BE2C (cell line): ENCODE measurements at regions not wholly inside any gene's neighbourhood (a gene's known extent, or its start where the extent isn't known, plus 50 kb on each side); places are given as distances from the start of the nearest gene placed in this dataset.

ENCODE experiments used
- DNase-seq: peaks from one replicate; pipeline ENCODE4 v3.0.0-alpha.2; 2020
- H3K27me3 ChIP-seq: fragments of 250-450 bp; sonication (Bioruptor Pico); 2 replicates; pipeline ENCODE4 v1.5.1; 2020; ENCODE audit warnings: mild to moderate bottlenecking
- H3K36me3 ChIP-seq: fragments of 250-450 bp; sonication (Bioruptor Pico); 2 replicates; pipeline ENCODE4 v1.5.1; 2020; ENCODE audit warnings: mild to moderate bottlenecking
- H3K4me1 ChIP-seq: fragments of 250-450 bp; sonication (Bioruptor Pico); 2 replicates; pipeline ENCODE4 v1.5.1; 2020
- H3K4me3 ChIP-seq: 2 replicates; pipeline ENCODE4 v1.5.1; 2011; ENCODE audit warnings: low read depth, low read length
- H3K9me3 ChIP-seq: fragments of 250-450 bp; sonication (Bioruptor Pico); 2 replicates; pipeline ENCODE4 v1.5.1; 2020
- TF ChIP-seq, protein P1 (sequence below): IDR thresholded peaks from 2 replicates; pipeline ENCODE4 v1.5.1; 2012; ENCODE audit warnings: mild to moderate bottlenecking, low read depth, low read length

GRCh38 chr2:167900435-167901114 lies 346.8 kb downstream of the STK39 start:
- TF ChIP-seq, protein P1, sequence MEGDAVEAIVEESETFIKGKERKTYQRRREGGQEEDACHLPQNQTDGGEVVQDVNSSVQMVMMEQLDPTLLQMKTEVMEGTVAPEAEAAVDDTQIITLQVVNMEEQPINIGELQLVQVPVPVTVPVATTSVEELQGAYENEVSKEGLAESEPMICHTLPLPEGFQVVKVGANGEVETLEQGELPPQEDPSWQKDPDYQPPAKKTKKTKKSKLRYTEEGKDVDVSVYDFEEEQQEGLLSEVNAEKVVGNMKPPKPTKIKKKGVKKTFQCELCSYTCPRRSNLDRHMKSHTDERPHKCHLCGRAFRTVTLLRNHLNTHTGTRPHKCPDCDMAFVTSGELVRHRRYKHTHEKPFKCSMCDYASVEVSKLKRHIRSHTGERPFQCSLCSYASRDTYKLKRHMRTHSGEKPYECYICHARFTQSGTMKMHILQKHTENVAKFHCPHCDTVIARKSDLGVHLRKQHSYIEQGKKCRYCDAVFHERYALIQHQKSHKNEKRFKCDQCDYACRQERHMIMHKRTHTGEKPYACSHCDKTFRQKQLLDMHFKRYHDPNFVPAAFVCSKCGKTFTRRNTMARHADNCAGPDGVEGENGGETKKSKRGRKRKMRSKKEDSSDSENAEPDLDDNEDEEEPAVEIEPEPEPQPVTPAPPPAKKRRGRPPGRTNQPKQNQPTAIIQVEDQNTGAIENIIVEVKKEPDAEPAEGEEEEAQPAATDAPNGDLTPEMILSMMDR, result no peak
- H3K4me1 ChIP-seq, result no peaks in the 10 kb centered on the region
- DNase-seq, result no peak

DNA sequence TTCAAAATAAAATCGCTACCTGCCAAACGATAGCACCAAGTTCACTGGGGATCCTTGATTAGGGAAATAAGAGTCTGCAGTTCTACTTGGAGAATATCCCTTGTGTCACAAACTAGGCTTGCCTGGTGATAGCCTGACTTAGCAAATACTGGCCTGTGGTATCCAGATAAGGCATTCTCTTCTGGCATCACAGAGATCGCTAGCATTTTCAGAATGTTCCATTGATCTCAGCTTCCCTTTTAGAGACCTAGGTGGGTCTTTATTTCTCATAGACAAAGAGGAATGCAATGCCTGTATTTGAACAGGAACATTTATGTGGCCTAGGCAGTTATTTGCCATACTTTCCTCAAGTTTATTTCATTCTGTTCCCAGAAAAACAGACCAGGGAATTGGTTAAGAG lies 349.1 kb downstream of the STK39 start:
- H3K36me3 ChIP-seq, result no peaks in the 10 kb centered on the region

More at GRCh38 chr2:167900435-167901114, 346.8 kb downstream of the STK39 start:
- H3K27me3 ChIP-seq, result no peaks in the 10 kb centered on the region
- H3K36me3 ChIP-seq, result no peaks in the 10 kb centered on the region
- no peak overlapping the region for H3K4me3 ChIP-seq
- H3K9me3 ChIP-seq, result no peaks in the 10 kb centered on the region

GRCh38 chr2:167891841-167892240 lies 355.6 kb downstream of the STK39 start:
- TF ChIP-seq, protein P1, result no peak
- no peak for DNase-seq
- H3K9me3 ChIP-seq, result no peaks in the 10 kb centered on the region
- H3K4me3 ChIP-seq, result no peak overlapping the region
- no peaks in the 10 kb centered on the region for H3K36me3 ChIP-seq
- H3K4me1 ChIP-seq, result no peaks in the 10 kb centered on the region
- no peaks in the 10 kb centered on the region for H3K27me3 ChIP-seq

More for the DNA sequence above, 349.1 kb downstream of the STK39 start:
- Histone ChIP-seq H3K4me3 (no peak overlapping the region), H3K4me1 (no peaks in the 10 kb centered on the region), H3K9me3 (no peaks in the 10 kb centered on the region), H3K27me3 (no peaks in the 10 kb centered on the region)
- no peak for DNase-seq
- TF ChIP-seq, protein P1, result no peak

DNA sequence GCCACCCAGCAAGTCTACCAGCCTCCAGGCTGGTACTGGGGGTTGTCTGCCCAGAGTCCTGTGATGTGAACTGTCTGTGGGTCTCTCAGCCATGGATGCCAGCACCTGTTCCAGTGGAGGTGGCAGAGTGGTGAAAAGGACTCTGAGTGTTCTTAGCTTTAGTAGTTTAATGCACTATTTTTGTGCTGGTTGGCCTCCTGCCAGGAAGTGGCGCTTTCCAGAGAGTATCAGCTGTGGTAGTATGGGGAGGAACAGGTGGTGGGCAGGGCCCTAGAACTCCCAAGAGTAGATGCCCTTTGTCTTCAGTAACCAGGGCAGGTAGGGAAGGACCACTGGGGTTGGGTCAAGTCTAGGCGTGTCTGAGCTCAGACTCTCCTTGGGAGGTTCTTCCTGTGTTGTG lies 356.7 kb downstream of the STK39 start:
- Histone ChIP-seq H3K36me3 (no peaks in the 10 kb centered on the region), H3K4me3 (no peak overlapping the region), H3K9me3 (no peaks in the 10 kb centered on the region), H3K27me3 (no peaks in the 10 kb centered on the region), H3K4me1 (no peaks in the 10 kb centered on the region)
- TF ChIP-seq, protein P1, result no peak
- no peak for DNase-seq

- Histone ChIP-seq H3K4me3 (no peak overlapping the region), H3K4me1 (no peaks in the 10 kb centered on the region), H3K36me3 (no peaks in the 10 kb centered on the region), H3K27me3 (no peaks in the 10 kb centered on the region), H3K9me3 (no peaks in the 10 kb centered on the region)
- TF ChIP-seq, protein P1, result no peak
- DNase-seq, result no peak
Measured at GRCh38 chr2:167880415-167880814, 367.0 kb downstream of the STK39 start.

DNA sequence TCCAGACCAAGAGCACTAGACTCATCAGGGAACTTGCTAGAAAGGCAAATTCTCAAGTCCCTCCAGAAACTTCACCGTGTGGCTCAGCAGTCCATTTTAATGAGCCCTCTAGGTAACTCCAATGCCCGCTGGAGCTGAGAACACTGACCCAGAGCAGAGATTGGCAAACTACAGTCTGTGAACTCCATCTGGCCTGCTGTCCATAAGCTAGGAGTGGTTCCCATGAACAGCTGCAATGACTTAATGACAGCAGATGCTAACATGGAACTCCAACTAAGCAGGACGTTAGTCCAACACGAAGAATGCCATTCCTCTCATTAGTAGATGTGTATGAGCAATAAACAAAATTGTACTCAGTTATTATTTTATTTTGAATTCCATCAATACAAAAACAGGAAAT lies 371.9 kb downstream of the STK39 start:
- Histone ChIP-seq H3K4me1 (no peaks in the 10 kb centered on the region), H3K27me3 (no peaks in the 10 kb centered on the region), H3K36me3 (no peaks in the 10 kb centered on the region), H3K4me3 (no peak overlapping the region), H3K9me3 (no peaks in the 10 kb centered on the region)
- TF ChIP-seq, protein P1, result no peak
- DNase-seq, result no peak
